GM18951 (cell line): ENCODE measurements at regions not wholly inside any gene's neighbourhood (a gene's known extent, or its start where the extent isn't known, plus 50 kb on each side); places are given as distances from the start of the nearest gene placed in this dataset.

ENCODE experiments used
- POLR2A ChIP-seq: IDR thresholded peaks from 4 replicates; pipeline ENCODE4 v1.6.1; 2011; ENCODE audit warnings: mild to moderate bottlenecking; ENCODE audit not compliant: insufficient read length, insufficient read depth; ENCODE audit errors: extremely low read depth
- in situ Hi-C: fragments of 300-500 bp; cut with MboI; formaldehyde crosslinking; loops from one replicate; pipeline ENCODE4 v1.12.0; 2022; ENCODE audit warnings: low sequenced_read_pairs, mixed read lengths, inconsistent platforms; ENCODE audit not compliant: unreplicated experiment

DNA sequence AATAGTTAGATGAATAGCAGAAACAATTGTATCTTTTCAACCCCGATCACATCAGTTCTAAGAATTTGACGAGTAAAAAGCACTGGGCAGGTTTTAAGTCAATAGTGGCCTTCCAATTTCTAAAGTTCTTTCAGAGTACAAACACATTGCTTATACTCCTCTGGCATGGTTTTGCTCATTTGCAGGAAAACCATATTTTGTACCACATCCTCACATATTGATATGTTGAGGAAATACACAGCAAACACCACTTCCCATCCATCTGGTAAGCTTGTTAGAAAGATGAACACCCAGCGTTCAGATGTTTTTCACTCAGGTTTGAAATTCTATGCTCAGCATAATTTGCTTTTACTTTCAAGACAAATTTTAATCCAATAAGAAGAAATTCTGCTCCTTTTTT is 344.6 kb upstream of the ACVR2A start:
- TF ChIP-seq POLR2A: no peak

DNA sequence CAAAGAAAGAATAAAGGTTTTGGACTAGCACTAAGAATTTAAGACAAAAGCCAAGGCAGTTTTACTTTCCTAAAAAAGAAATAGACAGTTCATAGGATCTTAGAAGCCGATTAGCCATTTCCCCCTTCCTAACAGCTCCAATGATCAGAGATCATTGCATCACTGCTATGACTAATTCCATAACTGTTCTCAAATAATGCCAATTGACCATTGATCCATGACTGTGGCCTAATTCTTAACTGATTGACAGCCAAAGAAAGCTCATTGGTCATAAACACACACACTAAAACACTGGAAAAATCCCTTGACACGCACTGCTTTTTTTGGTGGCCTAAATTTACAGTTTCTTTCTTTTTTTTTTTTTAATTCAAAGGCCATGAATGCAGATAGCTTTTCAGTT is 345.0 kb upstream of the ACVR2A start:
- in situ Hi-C loops: no loop called here
- TF ChIP-seq POLR2A: no peak

More for the DNA sequence above, 344.6 kb upstream of the ACVR2A start:
- in situ Hi-C loops: no loop called here

DNA sequence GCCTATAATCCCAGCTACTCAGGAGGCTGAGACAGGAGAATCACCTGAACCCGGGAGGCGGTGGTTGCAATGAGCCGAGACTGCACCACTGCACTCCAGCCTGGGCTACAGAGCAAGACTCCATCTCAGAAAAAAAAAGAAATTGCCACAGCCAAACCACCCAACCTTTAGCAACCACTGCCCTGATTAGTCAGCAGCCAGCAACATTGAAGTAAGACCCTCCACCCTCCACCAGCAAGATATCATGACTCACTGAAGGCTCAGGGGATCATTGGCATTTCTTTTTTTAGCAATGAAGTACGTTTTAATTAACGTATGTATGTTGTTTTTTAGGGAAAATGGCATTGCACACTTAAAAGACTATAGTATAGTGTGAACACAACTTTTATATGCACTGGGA is 349.1 kb upstream of the ACVR2A start:
- no peak for TF ChIP-seq POLR2A
- in situ Hi-C loops: no loop called here

DNA sequence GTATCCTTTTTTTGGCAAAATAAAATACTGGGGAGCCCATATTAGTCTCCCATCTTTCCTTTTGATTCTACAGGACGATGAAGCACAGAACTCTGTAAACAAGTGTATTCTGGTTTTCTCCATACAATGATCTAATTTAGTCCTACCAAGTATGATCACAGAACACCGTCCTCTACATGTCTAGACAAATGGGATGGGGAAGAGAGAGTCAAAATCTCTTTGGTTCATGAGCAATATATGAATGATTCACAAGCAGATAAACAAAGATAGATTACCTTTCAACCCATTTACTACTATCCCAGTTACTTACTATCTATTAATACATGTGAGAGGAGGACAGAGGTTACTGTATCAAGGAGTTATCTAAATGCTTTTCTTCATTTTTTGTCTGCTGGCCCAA is 352.4 kb upstream of the ACVR2A start:
- TF ChIP-seq POLR2A: no peak
- in situ Hi-C loops: no loop called here

DNA sequence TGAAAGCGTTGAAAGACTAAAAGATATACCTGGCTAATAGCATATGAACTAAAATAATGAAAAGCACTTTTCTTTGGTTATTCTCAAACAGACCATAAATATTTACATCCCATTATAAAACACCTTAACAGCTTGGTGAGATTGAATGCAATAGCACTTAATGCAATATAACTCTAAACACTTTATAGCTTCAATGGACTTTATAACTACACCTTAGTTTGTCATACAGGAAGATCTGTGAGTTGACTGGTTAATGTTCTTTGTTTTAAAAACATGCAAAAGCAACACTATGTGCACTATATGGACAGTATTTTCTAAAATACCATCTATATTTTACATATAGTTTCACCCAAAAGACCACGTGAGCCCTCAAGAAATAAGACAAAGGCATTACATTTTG is 353.3 kb upstream of the ACVR2A start:
- in situ Hi-C loops: no loop called here
- TF ChIP-seq POLR2A: no peak

DNA sequence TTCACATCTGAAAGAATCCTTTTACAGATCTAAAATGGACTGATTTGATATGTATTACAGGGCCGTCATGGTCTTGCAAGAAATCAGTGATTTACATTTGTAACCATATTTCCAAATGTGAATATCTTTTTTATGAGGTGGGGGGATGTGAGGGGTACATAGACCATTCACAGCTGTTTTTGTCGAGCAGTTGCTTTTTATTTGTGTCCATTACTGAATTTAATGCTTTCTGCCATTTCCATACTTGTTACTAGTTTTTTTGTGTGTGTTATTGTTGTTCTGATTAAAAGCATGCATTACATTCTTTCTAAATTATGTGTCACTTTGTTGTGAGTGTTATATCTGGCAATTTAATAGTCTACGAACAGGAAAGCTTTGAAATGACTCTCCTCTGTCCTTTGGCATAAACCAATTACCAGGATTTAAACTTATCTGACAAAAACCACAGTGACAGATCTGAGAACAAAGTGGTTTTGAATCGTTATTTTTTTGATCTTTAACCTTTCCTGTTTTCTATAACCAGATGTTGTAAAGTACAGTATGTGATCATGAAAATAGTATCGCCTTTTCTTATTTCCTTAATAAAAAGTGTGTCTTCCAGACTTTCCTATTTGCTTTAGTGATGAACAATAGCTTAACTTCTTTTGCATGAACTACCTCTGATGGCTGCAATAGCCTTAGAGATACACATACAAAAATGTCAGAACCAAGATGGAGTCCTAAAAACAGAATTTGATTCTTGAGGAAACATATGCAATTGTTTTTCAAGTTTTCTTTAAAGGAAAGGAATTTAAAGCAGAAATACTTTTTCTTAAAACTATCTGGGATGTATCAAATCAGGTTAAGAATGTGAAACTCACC is 354.2 kb upstream of the ACVR2A start:
- no peak for TF ChIP-seq POLR2A
- in situ Hi-C loops: no loop called here

DNA sequence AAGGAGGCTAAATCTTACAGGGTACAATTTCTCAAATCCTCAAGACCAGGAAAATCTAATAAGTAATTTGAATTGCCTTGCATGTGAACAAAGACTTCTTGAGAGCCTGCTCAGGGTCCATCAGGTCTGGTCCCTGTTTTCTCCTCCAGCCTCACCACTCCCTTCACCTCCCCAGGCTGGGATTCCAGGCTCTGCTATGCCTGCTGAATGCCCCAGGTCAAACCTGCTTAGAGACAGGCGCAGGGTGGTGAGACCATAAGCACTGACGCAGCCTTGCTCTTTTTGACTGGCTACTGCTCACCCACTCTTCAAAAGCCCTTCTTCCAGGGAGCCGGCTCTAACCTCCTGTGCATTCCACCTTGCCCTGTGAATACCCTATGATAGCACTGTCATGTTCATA is 356.4 kb upstream of the ACVR2A start:
- in situ Hi-C loops: no loop called here
- no peak for TF ChIP-seq POLR2A

DNA sequence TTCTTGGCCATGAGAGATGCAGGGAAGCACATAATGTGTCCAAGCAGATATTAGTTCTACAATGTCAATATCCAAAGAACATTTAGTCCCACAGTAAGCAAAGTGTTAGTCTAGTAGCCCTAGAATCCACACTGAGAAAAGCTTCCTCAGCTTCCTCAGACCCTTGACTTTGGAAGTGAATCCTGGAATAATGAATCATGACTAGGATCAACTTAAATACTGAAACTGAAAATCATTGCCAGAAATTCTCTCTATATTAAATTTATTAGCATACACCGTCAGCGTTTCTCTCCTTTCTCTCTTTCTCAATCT is 356.9 kb upstream of the ACVR2A start:
- no peak for TF ChIP-seq POLR2A
- in situ Hi-C loops: no loop called here

DNA sequence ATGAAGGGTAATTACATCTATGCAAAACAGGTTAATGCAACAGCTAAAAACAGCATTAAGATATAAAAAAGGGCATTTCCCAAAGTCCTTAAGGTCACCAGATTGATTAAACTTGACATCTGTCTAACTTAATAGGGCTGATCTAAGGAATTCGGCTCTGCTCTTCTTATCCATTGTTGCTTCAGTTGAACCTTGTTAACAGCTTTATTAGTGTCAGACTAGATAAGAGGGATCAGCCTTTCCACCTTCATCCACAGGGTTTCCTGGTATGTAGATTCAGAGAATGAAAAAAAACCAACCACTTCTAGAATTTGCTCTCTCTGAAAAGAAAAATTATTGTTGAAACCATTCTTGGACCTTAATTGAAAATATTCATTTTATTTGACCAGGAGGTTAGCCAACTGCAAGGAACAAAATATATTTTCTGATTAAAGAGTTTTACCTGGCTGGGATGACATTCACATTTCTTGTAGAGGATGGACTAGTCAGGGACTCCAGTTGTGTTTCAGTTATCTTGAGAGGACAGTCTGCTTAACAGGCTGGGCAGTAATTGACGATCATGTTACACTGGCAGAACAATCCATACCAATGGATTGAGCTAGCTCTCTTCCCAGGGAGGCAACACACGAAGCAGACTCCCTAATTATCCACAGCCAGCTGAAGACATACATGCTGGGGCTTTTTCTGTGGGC is 357.4 kb upstream of the ACVR2A start:
- TF ChIP-seq POLR2A: no peak
- in situ Hi-C loops: no loop called here

DNA sequence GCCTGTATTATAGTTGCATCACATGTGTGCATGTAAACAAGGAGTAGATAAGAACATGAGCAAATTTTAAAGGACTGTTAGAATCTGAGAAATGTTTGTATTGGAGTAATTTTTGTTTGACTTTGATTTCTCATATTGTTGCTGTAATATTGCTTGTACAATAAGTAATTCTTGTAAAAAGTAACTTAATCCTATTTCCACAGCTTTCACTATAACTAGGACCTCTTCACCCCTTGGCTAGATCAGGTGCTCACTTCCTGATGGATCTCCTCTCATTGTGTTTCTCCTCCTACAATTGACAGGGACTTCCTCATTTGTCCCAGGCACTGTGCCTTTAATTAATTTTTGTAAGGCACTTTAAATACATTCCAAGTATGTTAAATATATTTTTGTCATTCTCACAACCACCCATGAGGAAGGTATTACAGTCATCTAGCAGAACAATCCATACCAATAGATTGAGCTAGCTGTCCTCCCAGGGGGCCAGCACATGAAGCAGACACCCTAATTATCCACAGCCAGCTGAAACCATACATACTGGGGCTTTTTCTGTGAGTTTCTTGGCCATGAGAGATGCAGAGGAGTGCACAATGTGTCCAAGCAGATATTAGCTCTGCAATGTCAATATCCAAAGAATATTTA is 359.5 kb upstream of the ACVR2A start:
- in situ Hi-C loops: no loop called here
- TF ChIP-seq POLR2A: no peak

DNA sequence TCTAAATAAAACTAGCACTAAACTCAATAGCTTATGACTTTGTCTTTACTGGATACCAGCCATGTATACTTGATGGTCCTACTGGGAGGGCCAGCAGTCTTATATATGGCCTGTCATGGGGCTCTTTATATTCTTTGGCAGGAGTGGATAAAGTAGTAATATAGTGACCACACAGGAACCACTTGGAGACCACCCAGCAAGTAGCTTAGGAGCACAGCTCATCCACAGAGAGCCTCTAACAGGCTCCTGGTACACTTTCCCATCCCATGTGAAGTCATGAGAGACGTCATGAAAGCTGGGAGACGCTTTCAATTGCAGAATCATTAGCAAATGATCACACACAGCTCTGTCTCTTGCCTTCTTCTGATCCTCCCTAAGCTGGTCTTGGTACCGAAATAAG is 360.9 kb upstream of the ACVR2A start:
- no peak for TF ChIP-seq POLR2A
- in situ Hi-C loops: no loop called here

DNA sequence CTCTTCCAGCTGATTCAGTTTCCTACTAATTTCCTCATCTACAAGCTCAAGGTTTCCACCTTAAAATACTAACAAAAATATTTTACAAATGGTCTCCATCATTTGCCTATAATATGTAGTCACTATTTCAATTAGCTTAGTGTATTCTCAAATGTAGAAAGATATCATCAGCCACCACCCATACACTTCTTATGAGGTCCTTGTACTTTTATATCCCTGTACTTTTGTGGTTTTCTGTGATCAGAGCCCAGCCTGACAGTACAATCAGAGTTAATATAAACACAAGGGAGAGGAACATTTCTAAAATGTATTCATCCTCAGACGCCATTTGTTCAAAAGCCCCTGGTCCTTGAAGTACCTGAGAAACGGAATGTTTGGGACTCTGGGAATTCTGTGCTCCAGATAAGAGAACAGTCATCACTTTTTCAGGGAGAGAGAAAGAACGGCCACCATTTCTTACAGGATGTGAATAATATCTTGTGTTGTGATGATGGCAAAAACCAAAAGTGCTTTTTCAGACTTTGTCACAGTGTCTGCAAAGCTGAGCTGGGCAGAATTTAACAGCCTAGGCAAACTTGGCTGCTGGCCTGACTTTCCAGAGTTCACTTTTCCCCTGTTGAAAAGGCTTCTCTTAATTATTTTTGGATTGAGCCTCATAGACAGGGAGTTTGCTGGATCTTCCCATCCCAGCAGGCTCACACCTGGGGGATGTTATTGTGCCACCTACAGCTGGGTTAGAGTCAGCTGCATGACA is 361.7 kb upstream of the ACVR2A start:
- in situ Hi-C loops: no loop called here
- TF ChIP-seq POLR2A: no peak
